Mammary epithelial cell (primary cell): ENCODE measurements at regions not wholly inside any gene's neighbourhood (a gene's known extent, or its start where the extent isn't known, plus 50 kb on each side); places are given as distances from the start of the nearest gene placed in this dataset.

ENCODE experiments used
- EZH2 ChIP-seq: IDR thresholded peaks from 2 replicates; pipeline ENCODE4 v1.6.1; 2012; ENCODE audit warnings: low read length, inconsistent platforms, borderline replicate concordance
- TF ChIP-seq, protein P1 (sequence below), 2 donors: IDR thresholded peaks in 1 of 2; conservative IDR thresholded peaks in 1 of 2; 2 replicates each; pipeline ENCODE4 v1.5.1; 2011 to 2012; ENCODE audit warnings: inconsistent platforms in 2 of 2, low read length in 2 of 2, mild to moderate bottlenecking in 2 of 2, control low read depth in 1 of 2, low read depth in 1 of 2; ENCODE audit not compliant: insufficient read depth in 1 of 2; ENCODE audit errors: extremely low read depth in 1 of 2

DNA sequence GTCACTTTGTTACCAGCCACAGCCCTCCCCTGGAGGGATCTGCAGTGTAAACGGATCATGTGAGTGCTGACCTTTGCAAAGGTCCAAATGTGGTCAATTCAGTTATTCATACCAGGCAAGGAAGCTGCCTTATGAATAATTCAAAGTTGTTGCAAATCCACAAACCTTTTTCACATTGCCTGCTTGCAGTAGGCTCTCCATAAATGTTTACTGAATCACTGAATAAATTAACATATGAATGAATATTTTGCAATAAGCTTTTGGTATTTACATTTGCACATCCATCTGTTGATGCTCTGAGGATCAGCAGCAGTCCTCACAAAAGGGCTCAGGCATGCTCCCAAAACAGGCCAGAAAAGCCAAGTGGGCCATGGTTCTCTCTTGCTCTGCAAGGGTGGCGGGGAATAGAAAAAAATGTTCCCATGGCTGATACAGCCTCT is 156.8 kb downstream of the VAPA start:
- TF ChIP-seq, protein P1, sequence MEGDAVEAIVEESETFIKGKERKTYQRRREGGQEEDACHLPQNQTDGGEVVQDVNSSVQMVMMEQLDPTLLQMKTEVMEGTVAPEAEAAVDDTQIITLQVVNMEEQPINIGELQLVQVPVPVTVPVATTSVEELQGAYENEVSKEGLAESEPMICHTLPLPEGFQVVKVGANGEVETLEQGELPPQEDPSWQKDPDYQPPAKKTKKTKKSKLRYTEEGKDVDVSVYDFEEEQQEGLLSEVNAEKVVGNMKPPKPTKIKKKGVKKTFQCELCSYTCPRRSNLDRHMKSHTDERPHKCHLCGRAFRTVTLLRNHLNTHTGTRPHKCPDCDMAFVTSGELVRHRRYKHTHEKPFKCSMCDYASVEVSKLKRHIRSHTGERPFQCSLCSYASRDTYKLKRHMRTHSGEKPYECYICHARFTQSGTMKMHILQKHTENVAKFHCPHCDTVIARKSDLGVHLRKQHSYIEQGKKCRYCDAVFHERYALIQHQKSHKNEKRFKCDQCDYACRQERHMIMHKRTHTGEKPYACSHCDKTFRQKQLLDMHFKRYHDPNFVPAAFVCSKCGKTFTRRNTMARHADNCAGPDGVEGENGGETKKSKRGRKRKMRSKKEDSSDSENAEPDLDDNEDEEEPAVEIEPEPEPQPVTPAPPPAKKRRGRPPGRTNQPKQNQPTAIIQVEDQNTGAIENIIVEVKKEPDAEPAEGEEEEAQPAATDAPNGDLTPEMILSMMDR (conservative IDR thresholded peaks at IDR 0.05 in 1 of 2, IDR thresholded peaks at IDR 0.05 in 1 of 2; ENCODE audit: extremely low read depth in 1 of 2, insufficient read depth in 1 of 2, low read depth in 1 of 2, low read length in 2 of 2) = no peak
- TF ChIP-seq EZH2 = no peak
